Hippocampal formation (tissue), 2 donors: ENCODE measurements at regions not wholly inside any gene's neighbourhood (a gene's known extent, or its start where the extent isn't known, plus 50 kb on each side); places are given as distances from the start of the nearest gene placed in this dataset.

Experiments used
- DNase-seq, 2 donors: peaks; one replicate each; lab custom pipeline; 2025; lab: John Stamatoyannopoulos, UW

- DNase-seq: no peak
These were observed 56.6 kb upstream of the SCOC start for GRCh38 chr4:140316799-140317198.

DNA sequence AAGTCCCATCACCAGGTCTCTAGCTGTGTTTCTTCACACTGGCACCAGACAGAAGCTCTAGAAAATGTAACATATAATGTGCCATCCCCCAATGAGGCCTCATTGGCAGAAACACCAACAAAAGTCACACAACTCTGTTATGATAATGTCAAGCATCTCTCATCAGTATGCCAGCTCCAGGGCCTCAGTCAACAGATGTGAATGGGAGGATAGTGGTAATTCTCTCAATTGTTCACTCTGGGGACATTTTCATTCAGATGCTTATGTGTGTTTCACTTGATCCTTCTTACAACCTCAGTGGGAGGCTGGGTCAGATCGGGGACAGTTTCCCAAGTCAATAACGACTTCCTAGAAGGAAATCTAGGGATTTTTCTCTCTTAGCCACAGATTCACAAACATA lies 57.5 kb upstream of the SCOC start:
- no peak for DNase-seq

GRCh38 chr4:140315438-140315837 lies 58.0 kb upstream of the SCOC start:
- no peak for DNase-seq

DNA sequence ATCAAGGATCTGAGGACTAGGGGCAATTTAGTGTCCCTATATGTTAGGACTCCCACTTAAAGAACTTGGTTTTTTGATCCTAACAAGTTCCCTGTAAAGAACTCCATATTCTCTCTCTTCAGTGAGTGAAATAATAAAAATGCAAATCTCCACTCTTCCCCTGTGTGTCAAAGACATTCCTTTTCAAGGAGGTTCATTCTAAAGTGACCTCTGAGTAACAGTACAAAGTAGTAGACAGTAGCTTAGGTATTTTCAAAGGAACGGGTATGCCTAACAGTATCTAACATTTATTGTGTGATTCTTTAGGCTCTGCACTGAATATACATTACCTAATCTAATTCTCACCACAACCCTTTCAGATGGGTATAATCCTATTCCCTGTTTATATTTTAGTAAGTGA lies 58.4 kb upstream of the SCOC start:
- no peak for DNase-seq

DNA sequence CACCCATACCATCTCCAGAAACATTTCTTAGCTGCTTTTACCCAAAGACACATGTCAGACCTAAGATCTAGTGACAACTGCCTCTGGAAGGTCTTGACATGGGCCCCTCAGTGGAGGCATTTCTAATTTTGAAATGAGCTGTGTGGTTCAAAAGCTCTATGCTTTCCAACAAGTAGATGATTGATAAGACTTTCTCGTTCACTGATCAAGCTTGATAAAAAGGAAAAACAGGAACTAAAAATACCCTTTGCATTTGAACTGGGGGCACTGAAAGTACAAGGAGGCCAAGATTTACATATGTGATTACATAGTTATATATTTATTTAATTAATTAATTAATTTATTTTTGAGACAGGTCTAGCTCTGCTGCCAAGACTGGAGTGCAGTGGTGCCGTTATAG lies 61.3 kb upstream of the SCOC start:
- DNase-seq: no peak

DNA sequence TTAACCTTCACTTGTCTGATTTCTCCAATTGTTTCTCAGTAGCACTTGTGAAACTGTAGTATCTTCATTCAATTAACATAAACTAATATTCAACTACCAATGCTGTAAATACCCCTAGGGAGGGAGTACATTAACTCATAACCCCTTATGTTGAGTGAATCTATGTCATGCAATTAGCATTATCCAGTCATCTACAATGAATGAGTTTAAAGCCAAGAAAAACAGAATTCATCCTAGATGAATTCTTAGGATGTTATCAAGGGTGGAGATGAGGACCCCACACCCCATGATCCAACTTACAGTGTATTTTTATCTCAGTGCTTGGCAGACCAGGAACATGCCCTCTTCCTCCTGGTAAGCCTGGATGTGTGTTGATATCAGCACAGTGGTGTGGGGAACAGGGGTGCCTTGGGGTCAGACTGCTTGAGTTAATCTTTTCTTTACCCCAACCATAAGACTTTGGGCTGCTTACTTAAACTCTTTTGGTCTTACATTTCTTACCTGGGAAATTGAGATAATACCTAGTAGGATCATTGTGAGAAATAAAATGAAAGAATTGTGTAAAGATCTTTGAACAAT lies 62.1 kb upstream of the SCOC start:
- no peak for DNase-seq

DNA sequence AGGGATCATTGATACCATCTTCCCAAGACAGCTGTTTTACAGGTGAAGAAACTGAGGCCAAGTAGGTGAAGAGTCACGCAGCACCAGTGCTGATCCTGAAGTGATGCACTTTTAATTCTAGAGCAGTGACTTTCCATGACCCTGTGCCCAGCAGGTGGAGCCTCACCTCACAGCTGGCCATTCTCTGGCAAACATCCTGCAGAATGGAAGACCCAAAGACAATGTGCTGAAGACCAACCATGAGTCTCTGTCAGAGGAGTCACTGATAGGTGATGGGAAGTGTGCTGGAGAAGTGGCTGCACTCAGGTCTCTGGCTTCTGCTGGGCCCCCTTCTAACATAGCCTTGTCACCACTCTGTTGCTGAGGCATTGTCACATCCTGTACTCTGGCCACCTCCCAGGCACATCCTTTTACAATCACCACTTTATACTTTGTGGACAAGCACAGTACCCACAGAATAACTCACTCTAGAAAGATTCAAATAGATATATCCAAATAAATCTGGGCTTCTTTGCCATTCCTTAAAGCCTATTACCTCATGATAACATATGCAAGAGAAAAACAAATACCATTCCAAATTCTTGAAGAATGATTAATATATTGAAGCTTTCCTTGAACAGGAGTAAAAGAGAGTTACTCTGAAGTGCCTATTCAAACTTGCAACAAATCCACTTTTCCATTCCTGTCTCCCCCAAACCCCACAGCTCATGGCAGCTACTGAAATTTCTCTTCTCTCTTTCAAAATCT lies 64.1 kb upstream of the SCOC start:
- no peak for DNase-seq

DNA sequence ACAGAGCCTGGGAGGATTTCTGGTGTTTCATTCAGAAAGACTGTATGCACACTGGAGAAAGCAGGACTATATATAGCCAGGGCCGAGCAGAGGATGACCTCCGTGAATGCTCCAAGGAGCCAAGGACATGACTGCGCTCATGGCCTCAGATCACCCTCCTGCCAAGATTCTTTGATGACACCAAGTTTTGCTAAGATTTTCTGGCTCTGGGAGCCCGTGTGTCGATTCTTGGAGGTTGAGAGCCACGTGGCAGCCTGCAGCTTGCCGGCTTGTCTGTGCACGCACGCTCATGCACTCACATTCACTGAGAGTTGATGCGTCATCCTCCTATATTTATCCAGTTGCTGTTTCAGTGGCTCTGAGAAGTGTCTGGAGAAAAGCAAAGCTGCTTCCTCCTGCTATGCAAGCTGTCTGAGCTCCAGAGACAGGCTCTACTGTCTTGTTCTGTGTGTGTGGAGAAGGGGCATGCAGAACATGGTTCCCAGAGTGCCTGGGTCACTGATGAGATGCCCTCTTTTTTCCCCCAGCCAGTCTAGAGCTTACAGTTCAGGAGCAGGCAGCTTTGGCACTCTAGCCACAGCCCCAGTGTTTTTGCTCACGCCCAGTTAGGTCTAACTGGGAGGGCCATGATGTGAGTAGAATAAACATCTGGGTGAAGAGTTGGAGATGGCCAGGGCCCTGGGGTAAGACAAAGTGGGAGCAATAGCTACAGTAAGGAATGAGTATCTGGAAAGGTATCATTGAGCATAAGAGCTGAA lies 64.9 kb upstream of the SCOC start:
- peak in 1 of 2 donors; percentile 42 for DNase-seq

- no peak for DNase-seq
These were observed 68.4 kb upstream of the SCOC start for GRCh38 chr4:140305053-140305452.

DNA sequence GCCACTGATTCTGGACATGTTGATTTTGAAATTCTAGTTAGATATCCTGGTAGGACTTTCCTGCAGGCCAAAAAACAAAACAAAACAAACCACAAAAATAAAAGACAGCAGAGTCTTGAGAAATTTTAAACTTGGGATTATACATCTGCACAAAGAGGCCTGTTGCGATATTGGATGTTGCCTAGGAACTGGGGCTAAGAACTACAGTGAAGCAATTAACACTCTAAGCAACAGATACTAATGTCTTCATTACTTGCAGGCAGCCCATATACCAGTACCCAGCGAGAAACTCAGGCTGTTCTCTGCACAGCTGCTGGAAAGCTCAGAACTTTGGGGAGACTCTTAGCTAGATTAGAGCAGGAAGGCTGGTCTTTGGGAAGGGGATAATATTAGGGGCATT lies 69.1 kb upstream of the SCOC start:
- DNase-seq: no peak

DNA sequence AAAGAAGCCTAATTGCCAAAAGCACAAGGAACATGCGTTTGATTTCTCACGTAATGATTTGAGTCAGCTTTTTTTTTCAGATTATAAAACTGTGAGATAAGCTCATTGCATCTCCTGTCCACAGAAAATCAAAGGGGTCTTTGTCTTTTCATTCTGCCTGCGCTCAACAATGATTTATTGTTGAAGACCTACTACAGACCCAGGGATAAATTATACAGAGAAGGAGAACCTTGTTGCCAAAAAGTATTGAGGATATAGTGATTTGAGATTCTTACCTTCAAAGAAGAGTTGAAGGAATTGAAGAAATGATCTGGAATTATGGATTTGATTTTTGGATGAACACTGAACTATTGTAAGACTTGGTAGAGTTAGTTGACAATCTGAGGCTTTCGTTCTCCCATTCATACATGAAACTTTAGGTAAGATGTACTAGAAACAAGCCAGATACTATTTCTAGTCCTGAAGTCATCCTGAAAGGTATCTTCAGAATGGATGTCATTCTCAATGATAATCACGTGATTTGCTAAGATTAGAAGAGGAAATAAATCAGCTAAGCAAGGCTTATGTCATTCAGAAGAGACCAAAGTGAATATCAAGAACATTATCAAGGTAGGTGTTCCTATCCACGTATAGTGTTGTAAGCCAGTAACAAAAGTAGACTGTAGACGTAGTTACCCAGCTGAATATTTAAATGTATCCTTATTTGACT lies 71.1 kb upstream of the SCOC start:
- peak in 1 of 2 donors; percentile 71 for DNase-seq

DNA sequence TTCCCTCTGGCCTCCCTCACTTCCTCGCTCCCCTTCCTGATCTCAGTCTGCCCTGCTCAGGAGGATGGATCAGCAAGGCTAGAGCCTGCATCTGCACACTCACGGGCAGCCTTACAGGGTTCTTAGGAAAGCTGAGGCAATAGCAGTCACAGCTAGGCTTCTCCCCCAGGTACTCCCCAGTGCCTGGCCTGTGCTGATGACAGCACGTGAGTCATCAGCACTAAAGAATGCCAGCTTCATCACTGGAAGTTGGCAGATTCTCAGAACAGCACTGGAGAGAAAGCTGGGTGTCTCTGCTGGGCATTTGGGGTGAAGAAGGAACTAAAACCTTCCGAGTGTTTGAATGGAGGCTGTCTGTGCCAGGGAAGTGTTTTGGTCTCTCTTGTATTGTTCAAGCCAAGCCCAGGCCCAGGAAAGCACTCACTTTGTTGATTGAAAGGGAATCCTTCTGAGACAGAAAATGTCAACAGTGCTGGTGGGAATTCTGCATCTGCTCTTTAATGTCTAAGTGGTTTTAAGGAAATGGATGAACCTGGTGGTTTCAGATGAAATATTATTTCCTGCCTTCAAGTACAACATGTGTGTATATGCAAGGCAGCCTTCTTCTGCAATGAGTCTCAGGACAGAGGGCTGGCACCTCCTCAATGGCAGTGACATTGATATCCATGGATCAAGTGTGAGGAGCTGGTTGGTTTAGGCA lies 73.0 kb upstream of the SCOC start:
- no peak for DNase-seq

DNA sequence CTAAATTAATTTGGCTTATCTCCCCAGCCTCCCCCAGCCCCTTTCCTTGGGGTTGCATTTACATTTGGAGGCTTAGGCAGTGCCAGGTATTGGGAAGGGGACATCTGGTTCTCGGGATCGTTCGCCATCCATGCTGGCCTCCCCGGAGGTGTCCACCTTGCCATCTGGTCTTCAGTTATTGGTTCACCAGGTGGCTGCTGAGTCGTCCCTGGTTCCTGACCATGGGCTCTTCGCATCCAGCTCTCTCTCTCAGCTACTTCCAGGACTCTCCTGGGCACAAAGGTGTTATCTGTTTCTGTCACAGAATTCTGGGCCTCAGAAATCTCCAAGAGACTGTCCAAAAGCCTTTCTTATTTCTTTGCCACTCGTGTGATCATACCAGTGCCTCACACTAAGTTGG lies 75.4 kb upstream of the SCOC start:
- DNase-seq: no peak

- DNase-seq: no peak
These were observed 76.2 kb upstream of the SCOC start for GRCh38 chr4:140297221-140297570.

GRCh38 chr4:140296335-140297220 lies 76.9 kb upstream of the SCOC start:
- DNase-seq: no peak

DNA sequence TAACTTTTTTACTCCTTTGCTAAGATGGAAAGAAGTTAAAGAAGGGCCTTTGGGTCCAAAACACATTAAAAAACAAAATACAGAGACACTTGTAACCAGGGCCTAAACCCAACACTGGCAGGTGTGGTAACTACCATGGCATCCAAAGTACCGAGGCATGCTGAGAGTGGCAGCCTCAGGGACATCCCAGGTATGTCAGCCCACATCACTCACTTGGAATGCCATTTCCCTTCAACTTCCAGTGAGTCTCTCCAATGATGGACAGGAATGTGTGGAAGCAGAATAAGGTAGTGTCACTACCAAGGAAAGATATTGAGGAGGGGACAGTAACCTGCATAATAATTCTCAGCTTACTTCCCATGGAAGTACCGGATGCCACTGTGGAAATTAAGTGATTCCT lies 79.5 kb upstream of the SCOC start:
- DNase-seq: no peak

- DNase-seq: no peak
These were observed 82.2 kb upstream of the SCOC start for GRCh38 chr4:140291259-140291658.

GRCh38 chr4:140289486-140289885 lies 84.0 kb upstream of the SCOC start:
- no peak for DNase-seq

DNA sequence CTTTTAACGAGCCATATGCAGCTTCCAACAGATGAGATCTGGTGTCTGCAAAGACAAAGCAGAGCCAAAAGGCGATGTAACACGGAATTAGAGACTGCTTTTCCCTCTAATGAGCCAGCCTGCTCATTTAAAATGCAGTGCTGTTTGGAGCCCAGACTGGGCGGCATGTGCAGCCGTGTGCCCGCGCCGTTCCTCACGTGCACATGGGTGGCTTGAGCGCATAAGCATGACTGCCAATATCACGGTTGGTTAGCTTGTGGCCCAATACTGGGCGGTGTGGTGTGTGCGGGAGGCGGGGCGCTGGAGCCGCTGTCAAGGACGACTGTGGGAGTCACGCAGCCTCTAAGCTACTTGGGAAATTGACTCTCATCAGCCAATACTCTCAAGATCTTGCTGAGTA lies 87.0 kb upstream of the SCOC start:
- DNase-seq: no peak

- no peak for DNase-seq
These were observed 89.0 kb upstream of the SCOC start for GRCh38 chr4:140284456-140284855.
